PC-3 (cell line): ENCODE measurements at regions not wholly inside any gene's neighbourhood (a gene's known extent, or its start where the extent isn't known, plus 50 kb on each side); places are given as distances from the start of the nearest gene placed in this dataset.

Experiments used
- CTCF ChIP-seq: fragments of 300-600 bp; sonication (generic); conservative IDR thresholded peaks from 2 replicates; pipeline ENCODE4 v1.5.1; 2017; ENCODE audit warnings: antibody characterized with exemption, low read depth, mild to moderate bottlenecking, low read length
- EZH2 ChIP-seq: fragments of 300-600 bp; sonication (generic); IDR thresholded peaks from one replicate; pipeline ENCODE4 v1.6.1; 2017; ENCODE audit warnings: antibody characterized with exemption, mild to moderate bottlenecking, low read length; ENCODE audit not compliant: unreplicated experiment
- EZH2phosphoT487 ChIP-seq: fragments of 300-600 bp; sonication (generic); IDR thresholded peaks from 2 replicates; pipeline ENCODE4 v1.6.1; 2018; ENCODE audit warnings: mild to moderate bottlenecking, antibody characterized with exemption, low read length, borderline replicate concordance

GRCh38 chr6:166784691-166785090 lies 157.6 kb upstream of the RPS6KA2 start:
- TF ChIP-seq CTCF (no peak), EZH2 (no peak), EZH2phosphoT487 (no peak)
